Fibroblast of lung (primary cell): ENCODE measurements at regions not wholly inside any gene's neighbourhood (a gene's known extent, or its start where the extent isn't known, plus 50 kb on each side); places are given as distances from the start of the nearest gene placed in this dataset.

Experiments used
- DNase-seq, 2 donors: peaks; one replicate each; pipeline versions ENCODE4 v3.0.0 to v3.0.0-alpha.2; 2010; ENCODE audit warnings: low read depth in 2 of 2
- H2AFZ ChIP-seq: 2 replicates; pipeline ENCODE4 v1.5.1; 2012; ENCODE audit warnings: low read length, control low read depth, inconsistent platforms
- H3K27ac ChIP-seq: 2 replicates; pipeline ENCODE4 v1.5.1; 2011; ENCODE audit warnings: low read length, control low read depth; ENCODE audit not compliant: insufficient read depth
- H3K27me3 ChIP-seq: 2 replicates; pipeline ENCODE4 v1.5.1; 2011; ENCODE audit warnings: mild to moderate bottlenecking, low read length; ENCODE audit not compliant: control insufficient read depth, insufficient read depth
- H3K36me3 ChIP-seq: 2 replicates; pipeline ENCODE4 v1.5.1; 2011; ENCODE audit warnings: low read length; ENCODE audit not compliant: control insufficient read depth, insufficient read depth
- H3K4me1 ChIP-seq: 2 replicates; pipeline ENCODE4 v1.5.1; 2011; ENCODE audit warnings: low read length; ENCODE audit not compliant: control insufficient read depth, insufficient read depth; ENCODE audit errors: extremely low read depth
- H3K4me2 ChIP-seq: 2 replicates; pipeline ENCODE4 v1.5.1; 2011; ENCODE audit warnings: low read length, control low read depth; ENCODE audit not compliant: insufficient read depth; ENCODE audit errors: extremely low read depth
- H3K4me3 ChIP-seq, 4 experiments: fragments of 200-600 bp in 1 of 4; sonication (generic) in 1 of 4; replicated peaks in 1 of 4; 2 replicates each; pipeline ENCODE4 v1.5.1; 2011 to 2016; ENCODE audit warnings: low read length in 4 of 4, low read depth in 3 of 4, mild to moderate bottlenecking in 3 of 4, control low read depth in 2 of 4, inconsistent platforms in 1 of 4, mixed read lengths in 1 of 4; ENCODE audit not compliant: insufficient read depth in 1 of 4; ENCODE audit errors: control extremely low read depth in 1 of 4
- H3K79me2 ChIP-seq: 2 replicates; pipeline ENCODE4 v1.5.1; 2012; ENCODE audit warnings: mild to moderate bottlenecking, low read length, inconsistent platforms; ENCODE audit not compliant: control insufficient read depth, insufficient read depth
- H3K9ac ChIP-seq: 2 replicates; pipeline ENCODE4 v1.5.1; 2011; ENCODE audit warnings: mild to moderate bottlenecking, low read length, control low read depth; ENCODE audit not compliant: insufficient read depth
- H3K9me3 ChIP-seq: 2 replicates; pipeline ENCODE4 v1.5.1; 2012; ENCODE audit warnings: low read depth, low read length; ENCODE audit not compliant: control insufficient read depth, insufficient read depth
- H4K20me1 ChIP-seq: 2 replicates; pipeline ENCODE4 v1.5.1; 2011; ENCODE audit warnings: low read length; ENCODE audit not compliant: control insufficient read depth, insufficient read depth; ENCODE audit errors: extremely low read depth
- CTCF ChIP-seq, 2 donors: IDR thresholded peaks in 1 of 2; conservative IDR thresholded peaks in 1 of 2; 1 replicate in 1 of 2; 2 replicates in 1 of 2; pipeline ENCODE4 v1.5.1; 2011 to 2012; ENCODE audit warnings: low read length in 2 of 2, control low read depth in 1 of 2, inconsistent platforms in 1 of 2, low read depth in 1 of 2, mild to moderate bottlenecking in 1 of 2
- EZH2 ChIP-seq: IDR thresholded peaks from 2 replicates; pipeline ENCODE4 v1.5.1; 2012; ENCODE audit warnings: low read length, control low read depth, mild to moderate bottlenecking; ENCODE audit errors: missing control alignments

GRCh38 chr7:42381161-42381560 is 144.2 kb upstream of the GLI3 start:
- no peaks in the 10 kb centered on the region for H3K4me1 ChIP-seq
- H3K27ac ChIP-seq = no peak overlapping the region
- H3K36me3 ChIP-seq = no peaks in the 10 kb centered on the region
- H3K9me3 ChIP-seq = no peaks in the 10 kb centered on the region
- no peaks in the 10 kb centered on the region for H3K27me3 ChIP-seq
- H3K4me3 ChIP-seq = no peak overlapping the region
- no peaks in the 10 kb centered on the region for H3K79me2 ChIP-seq
- no peak overlapping the region for H3K4me2 ChIP-seq
- no peaks in the 10 kb centered on the region for H4K20me1 ChIP-seq
- H2AFZ ChIP-seq = no peak overlapping the region
- H3K9ac ChIP-seq = no peak overlapping the region
- DNase-seq = no peak
- TF ChIP-seq EZH2 (no peak), CTCF (conservative IDR thresholded peaks at IDR 0.05 in 1 of 2, IDR thresholded peaks at IDR 0.05 in 1 of 2; ENCODE audit: low read depth in 1 of 2, low read length in 2 of 2) (no peak)

- Histone ChIP-seq H4K20me1 (no peaks in the 10 kb centered on the region), H3K9ac (no peak overlapping the region), H2AFZ (no peak overlapping the region), H3K27ac (no peak overlapping the region), H3K4me1 (no peaks in the 10 kb centered on the region), H3K36me3 (no peaks in the 10 kb centered on the region), H3K27me3 (no peaks in the 10 kb centered on the region), H3K79me2 (no peaks in the 10 kb centered on the region), H3K4me2 (no peak overlapping the region), H3K9me3 (no peaks in the 10 kb centered on the region), H3K4me3 (no peak overlapping the region)
- TF ChIP-seq EZH2 = no peak
- TF ChIP-seq CTCF (conservative IDR thresholded peaks at IDR 0.05 in 1 of 2, IDR thresholded peaks at IDR 0.05 in 1 of 2; ENCODE audit: low read depth in 1 of 2, low read length in 2 of 2) = no peak
- DNase-seq = peak; percentile 38 to 57
These were observed 143.4 kb upstream of the GLI3 start for GRCh38 chr7:42380401-42380800.

- H3K4me3 ChIP-seq = no peak overlapping the region
These were observed 141.1 kb upstream of the GLI3 start for GRCh38 chr7:42378149-42378548.

More at GRCh38 chr7:42378149-42378548, 141.1 kb upstream of the GLI3 start:
- no peak overlapping the region for H2AFZ ChIP-seq
- no peak for TF ChIP-seq EZH2
- TF ChIP-seq CTCF (conservative IDR thresholded peaks at IDR 0.05 in 1 of 2, IDR thresholded peaks at IDR 0.05 in 1 of 2; ENCODE audit: low read depth in 1 of 2, low read length in 2 of 2) = no peak
- H3K27ac ChIP-seq = no peak overlapping the region
- no peak for DNase-seq
- no peaks in the 10 kb centered on the region for H4K20me1 ChIP-seq
- no peak overlapping the region for H3K9ac ChIP-seq
- no peaks in the 10 kb centered on the region for H3K9me3 ChIP-seq
- no peaks in the 10 kb centered on the region for H3K36me3 ChIP-seq
- H3K27me3 ChIP-seq = no peaks in the 10 kb centered on the region
- no peaks in the 10 kb centered on the region for H3K79me2 ChIP-seq
- no peaks in the 10 kb centered on the region for H3K4me1 ChIP-seq
- H3K4me2 ChIP-seq = no peak overlapping the region
